ENCODE measurements at regions not wholly inside any gene's neighbourhood (a gene's known extent, or its start where the extent isn't known, plus 50 kb on each side); places are given as distances from the start of the nearest gene placed in this dataset.
"Not testable (repeated sequence)": the region's sequence is repeated elsewhere in the genome, so short reads cannot be mapped to it uniquely, and the experiment has no call there.

DNA sequence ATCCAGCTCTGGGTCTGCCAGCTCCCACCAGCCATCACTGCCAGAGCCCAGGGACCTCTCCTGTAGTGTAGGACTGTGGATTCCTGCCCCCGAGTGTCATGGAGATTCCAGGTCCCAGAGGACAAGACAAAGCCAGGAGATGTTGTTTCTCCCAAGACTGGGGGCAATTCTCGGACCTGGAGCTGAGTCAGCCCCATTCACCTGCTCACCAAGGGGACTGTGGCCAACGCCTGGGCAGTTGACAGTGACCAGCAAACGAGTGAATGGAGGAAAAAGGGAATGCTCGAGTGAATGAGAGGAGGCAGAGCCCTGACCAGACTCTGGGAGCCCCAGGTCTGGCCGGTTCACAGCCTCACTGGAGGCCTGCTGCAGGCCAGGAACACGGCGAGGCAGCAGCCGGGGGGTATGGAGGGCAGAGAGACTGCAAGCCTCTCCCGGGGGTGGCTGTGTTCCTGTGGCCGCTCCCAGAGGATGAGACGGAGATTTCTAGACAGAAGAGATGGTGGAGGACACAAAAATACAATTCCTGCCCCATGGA lies 61.3 kb upstream of the PRR5 start:
- Histone ChIP-seq H3K9me3 (peaks cover 2% of the 10 kb centered on the region), H3K36me3 (no peaks in the 10 kb centered on the region), H3K27ac (peak overlapping the region; percentile 90), H3K27me3 (no peaks in the 10 kb centered on the region), H3K4me3 (no peak overlapping the region), H3K4me1 (peaks cover 31% of the 10 kb centered on the region)
- 75% methylated on average over 12 of the region's 12 CpGs for WGBS
- peak in 1 of 2 donors; percentile 49 for DNase-seq (ENCODE audit: low spot score in 2 of 2)
- TF ChIP-seq CTCF (IDR thresholded peaks at IDR 0.05) (no peak), POLR2AphosphoS5 (IDR thresholded peaks at IDR 0.05) (no peak), EP300 (IDR thresholded peaks at IDR 0.05) (no peak), POLR2A (IDR thresholded peaks at IDR 0.05) (no peak)

- no peak overlapping the region for H3K4me3 ChIP-seq
- H3K27me3 ChIP-seq: no peaks in the 10 kb centered on the region
- H3K4me1 ChIP-seq: peaks cover 31% of the 10 kb centered on the region
- no peaks in the 10 kb centered on the region for H3K9me3 ChIP-seq
- peak in 1 of 2 donors; percentile 78 for DNase-seq (ENCODE audit: low spot score in 2 of 2)
- H3K27ac ChIP-seq: peak overlapping the region; percentile 90
- TF ChIP-seq EP300 (IDR thresholded peaks at IDR 0.05): no peak
- no peak for TF ChIP-seq CTCF (IDR thresholded peaks at IDR 0.05)
- TF ChIP-seq POLR2AphosphoS5 (IDR thresholded peaks at IDR 0.05): no peak
- TF ChIP-seq POLR2A (IDR thresholded peaks at IDR 0.05): no peak
- H3K36me3 ChIP-seq: no peaks in the 10 kb centered on the region
- 31% methylated on average over 5 of the region's 12 CpGs for WGBS
Measured at GRCh38 chr22:44639891-44640617, 62.0 kb upstream of the PRR5 start.

GRCh38 chr22:44638971-44639760 lies 62.8 kb upstream of the PRR5 start:
- Histone ChIP-seq H3K36me3 (no peaks in the 10 kb centered on the region), H3K4me1 (peaks cover 31% of the 10 kb centered on the region), H3K4me3 (no peak overlapping the region), H3K9me3 (no peaks in the 10 kb centered on the region), H3K27me3 (no peaks in the 10 kb centered on the region), H3K27ac (peak overlapping the region; percentile 90)
- DNase-seq (ENCODE audit: low spot score in 2 of 2): peak; percentile 81 to 89
- peak in 2 of 3 donors; percentile 79 to 88 for TF ChIP-seq POLR2AphosphoS5 (IDR thresholded peaks at IDR 0.05)
- no peak for TF ChIP-seq CTCF (IDR thresholded peaks at IDR 0.05)
- 48% methylated on average over 29 of the region's 34 CpGs for WGBS

DNA sequence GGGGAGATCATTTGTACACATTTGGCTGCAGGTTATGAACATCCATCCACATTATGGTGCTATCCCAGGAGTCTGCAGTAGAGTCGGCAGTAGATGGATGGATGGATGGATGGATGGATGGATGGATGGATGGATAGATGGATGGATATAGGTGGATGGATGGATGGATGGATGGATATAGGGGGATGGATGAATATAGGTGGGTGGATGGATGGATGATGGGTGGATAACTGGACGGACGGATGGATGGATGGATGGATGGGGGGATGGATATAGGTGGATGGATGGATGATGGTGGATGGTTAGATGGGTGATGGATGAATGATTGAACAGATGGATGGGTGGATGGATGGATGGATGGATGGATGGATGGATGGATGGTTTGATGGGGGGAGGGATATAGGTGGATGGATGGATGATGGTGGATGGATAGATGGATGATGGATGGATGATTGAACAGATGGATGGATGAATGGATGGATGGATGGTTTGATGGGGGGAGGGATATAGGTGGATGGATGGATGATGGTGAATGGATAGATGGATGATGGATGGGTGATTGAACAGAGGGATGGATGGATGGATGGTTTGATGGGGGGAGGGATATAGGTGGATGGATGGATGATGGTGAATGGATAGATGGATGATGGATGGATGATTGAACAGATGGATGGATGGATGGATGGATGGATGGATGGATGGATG lies 65.3 kb upstream of the PRR5 start:
- H3K27me3 ChIP-seq; H3K9me3 ChIP-seq; H3K27ac ChIP-seq; H3K36me3 ChIP-seq; DNase-seq (ENCODE audit: low spot score in 2 of 2); H3K4me3 ChIP-seq: not testable (repeated sequence)
- peaks cover 31% of the 10 kb centered on the region for H3K4me1 ChIP-seq
- 94% methylated on average over 3 of the region's 3 CpGs for WGBS

- not testable (repeated sequence) for H3K27me3 ChIP-seq; H3K36me3 ChIP-seq; H3K9me3 ChIP-seq; H3K27ac ChIP-seq; H3K4me3 ChIP-seq; DNase-seq (ENCODE audit: low spot score in 2 of 2)
- H3K4me1 ChIP-seq: peaks cover 27% of the 10 kb centered on the region
- 90% methylated on average over 9 of the region's 9 CpGs for WGBS
Measured at GRCh38 chr22:44635567-44635966, 66.4 kb upstream of the PRR5 start.

Data from suprapubic skin (tissue), 4 donors.